GM13976 (cell line): ENCODE measurements at regions not wholly inside any gene's neighbourhood (a gene's known extent, or its start where the extent isn't known, plus 50 kb on each side); places are given as distances from the start of the nearest gene placed in this dataset.

Source experiments
- DNase-seq: peaks from one replicate; pipeline ENCODE4 v3.0.0; 2012; ENCODE audit warnings: low spot score
- CTCF ChIP-seq: IDR thresholded peaks from 2 replicates; pipeline ENCODE4 v1.5.1; 2012; ENCODE audit warnings: borderline replicate concordance, mild to moderate bottlenecking; ENCODE audit not compliant: insufficient read depth; ENCODE audit errors: extremely low read depth, missing control alignments, control extremely low read depth
- in situ Hi-C: fragments of 300-500 bp; cut with MboI; formaldehyde crosslinking; loops from one replicate; pipeline ENCODE4 v1.12.0; 2022; ENCODE audit warnings: low sequenced_read_pairs, mixed read lengths, inconsistent platforms; ENCODE audit not compliant: unreplicated experiment

- no peak for DNase-seq
- in situ Hi-C loops = no loop called here
- TF ChIP-seq CTCF = no peak
Measured at GRCh38 chr5:167916261-167916691, 375.2 kb upstream of the WWC1 start.

GRCh38 chr5:167916706-167917105 is 374.7 kb upstream of the WWC1 start:
- TF ChIP-seq CTCF = no peak
- in situ Hi-C loops = no loop called here
- DNase-seq = no peak

GRCh38 chr5:167918184-167918812 is 373.1 kb upstream of the WWC1 start:
- no peak for DNase-seq
- TF ChIP-seq CTCF = no peak
- in situ Hi-C loops = no loop called here

GRCh38 chr5:167918813-167919483 is 372.5 kb upstream of the WWC1 start:
- in situ Hi-C loops = no loop called here
- DNase-seq = no peak
- no peak for TF ChIP-seq CTCF

GRCh38 chr5:167920589-167920988 is 370.9 kb upstream of the WWC1 start:
- in situ Hi-C loops = no loop called here
- TF ChIP-seq CTCF = no peak
- DNase-seq = no peak

- no peak for DNase-seq
- TF ChIP-seq CTCF = no peak
- in situ Hi-C loops = no loop called here
Measured at GRCh38 chr5:167921796-167922195, 369.6 kb upstream of the WWC1 start.

GRCh38 chr5:167923396-167923795 is 368.0 kb upstream of the WWC1 start:
- no peak for TF ChIP-seq CTCF
- in situ Hi-C loops = no loop called here
- no peak for DNase-seq
